ELF-1 (cell line): ENCODE measurements at regions not wholly inside any gene's neighbourhood (a gene's known extent, or its start where the extent isn't known, plus 50 kb on each side); places are given as distances from the start of the nearest gene placed in this dataset.

ENCODE experiments used
- DNase-seq: peaks from one replicate; pipeline ENCODE4 v3.0.0-alpha.2; 2016; ENCODE audit warnings: low read depth, low spot score

- DNase-seq: no peak
Observed at GRCh38 chr6:159099961-159100360, 55.2 kb upstream of the TAGAP start.

- DNase-seq: no peak
Observed at GRCh38 chr6:159099276-159099675, 54.5 kb upstream of the TAGAP start.

GRCh38 chr6:159098636-159099106, 53.9 kb upstream of the TAGAP start:
- DNase-seq: no peak

DNA sequence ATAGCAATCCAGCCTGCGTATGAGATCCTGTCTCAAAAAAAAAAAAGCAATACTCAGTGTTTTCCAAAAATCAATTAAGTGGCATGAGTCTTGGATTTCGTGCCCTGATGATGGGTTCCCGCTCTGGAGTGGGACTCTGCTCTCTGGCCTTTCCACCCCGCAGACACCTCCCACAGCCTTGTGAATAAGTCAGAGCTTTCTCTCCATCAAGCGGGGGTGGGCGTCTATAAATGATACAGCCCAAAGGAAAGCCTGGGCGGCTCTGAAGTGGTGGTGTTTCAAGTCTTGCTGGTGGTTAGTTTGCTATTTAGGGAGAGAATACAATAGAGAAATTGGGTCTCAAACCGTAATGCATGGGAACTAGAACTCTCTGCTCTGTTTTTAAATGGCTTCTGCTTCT, 52.5 kb upstream of the TAGAP start:
- DNase-seq: no peak

- no peak for DNase-seq
Observed at GRCh38 chr6:159095616-159096015, 50.8 kb upstream of the TAGAP start.

- DNase-seq: no peak
Observed at GRCh38 chr6:159094444-159095252, 49.9 kb upstream of the TAGAP start.
